HG03159 (cell line): ENCODE measurements at regions not wholly inside any gene's neighbourhood (a gene's known extent, or its start where the extent isn't known, plus 50 kb on each side); places are given as distances from the start of the nearest gene placed in this dataset.
A peak's percentile ranks its signal among the peaks of the same experiment; 100 is the strongest.

Experiments used
- ATAC-seq: cut with Tn5 transposase; IDR thresholded peaks from one replicate; pipeline ENCODE4 v1.9.1; 2021; ENCODE audit warnings: mild to moderate bottlenecking, moderate library complexity; ENCODE audit not compliant: unreplicated experiment

GRCh38 chr5:165560648-165561047 is 2055.2 kb downstream of the MAT2B start:
- no peak for ATAC-seq

- no peak for ATAC-seq
Measured at GRCh38 chr5:165565911-165566310, 2060.5 kb downstream of the MAT2B start.

DNA sequence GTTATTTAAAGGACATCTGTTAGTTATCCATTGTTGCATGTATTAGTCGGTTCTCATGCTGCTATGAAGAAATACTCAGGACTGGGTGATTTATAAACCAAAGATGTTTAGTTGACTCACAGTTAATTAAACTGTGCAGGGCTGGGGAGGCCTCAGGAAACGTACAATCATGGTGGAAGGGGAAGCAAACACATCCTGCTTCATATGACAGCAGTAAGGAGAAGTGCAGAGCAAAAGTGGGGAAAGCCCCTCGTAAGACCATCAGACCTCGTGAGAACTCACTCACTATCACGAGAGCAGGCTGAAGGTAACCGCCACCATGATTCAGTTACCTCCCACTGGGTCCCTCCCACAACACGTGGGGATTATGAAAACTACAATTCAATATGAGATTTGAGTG is 2064.1 kb downstream of the MAT2B start:
- no peak for ATAC-seq

- no peak for ATAC-seq
Measured at GRCh38 chr5:165573445-165573844, 2068.0 kb downstream of the MAT2B start.

DNA sequence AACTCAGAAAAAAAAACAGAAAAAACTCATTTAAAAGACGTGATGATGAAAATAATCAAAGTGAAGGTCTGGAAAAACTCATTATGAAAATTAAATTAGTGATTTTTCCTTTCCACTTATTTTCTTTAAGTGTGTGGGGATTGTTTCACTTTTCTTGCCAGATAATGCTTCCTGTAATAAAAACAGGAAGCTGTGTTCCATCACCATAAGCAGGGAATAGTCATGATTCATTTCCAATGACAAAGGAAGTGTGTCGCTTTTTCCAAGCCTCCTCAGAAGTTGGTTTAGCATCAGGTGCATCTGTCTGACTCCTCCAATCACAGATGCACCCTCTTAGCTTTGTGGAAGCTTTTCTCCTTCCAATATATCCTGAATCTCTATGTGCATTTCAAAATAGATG is 2068.7 kb downstream of the MAT2B start:
- ATAC-seq, result no peak

DNA sequence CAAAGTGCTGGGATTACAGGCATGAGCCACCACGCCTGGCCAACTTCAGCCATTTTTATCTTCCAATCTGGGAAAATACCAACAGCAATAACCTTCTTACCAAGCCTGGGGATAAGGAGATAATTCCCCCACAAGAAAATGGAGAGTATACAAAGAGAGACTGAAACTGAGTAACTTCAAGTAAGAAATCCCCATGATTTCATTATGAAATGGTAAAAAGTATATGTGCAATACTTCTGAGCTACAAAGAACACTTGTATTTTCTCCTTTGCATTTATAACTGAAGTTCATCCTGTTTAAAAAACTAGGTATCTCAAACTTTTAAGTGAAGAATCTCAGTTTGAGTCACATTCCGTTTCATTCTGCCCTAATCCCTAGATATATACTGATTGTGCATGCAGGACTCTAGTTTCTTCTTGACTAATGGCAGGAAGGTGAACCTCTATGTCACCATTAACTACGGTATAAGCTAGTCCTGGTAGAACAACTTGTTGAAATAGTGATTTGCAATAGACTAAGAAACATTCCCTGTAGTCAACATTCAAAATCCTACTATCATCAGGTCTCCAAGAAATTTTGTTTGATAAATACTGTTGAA is 2071.4 kb downstream of the MAT2B start:
- no peak for ATAC-seq

DNA sequence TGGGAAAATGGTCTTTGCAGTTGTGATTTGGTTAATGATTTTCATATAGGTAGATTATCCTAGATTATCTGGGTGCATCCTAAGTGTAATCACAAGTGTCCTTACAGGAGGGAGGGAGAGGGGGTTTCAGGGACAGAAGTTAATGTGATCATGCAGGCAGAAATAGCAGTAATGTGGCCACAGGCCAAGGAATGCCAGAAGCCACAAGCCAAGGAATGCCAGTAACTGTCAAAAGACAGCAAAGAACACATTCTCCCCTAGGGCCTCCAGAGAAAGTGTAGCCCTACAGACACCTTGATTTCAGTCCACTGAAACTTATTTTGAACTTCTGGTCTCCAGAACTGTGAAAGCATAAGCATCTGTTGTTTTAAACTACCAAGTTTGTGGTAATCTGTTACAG is 2074.5 kb downstream of the MAT2B start:
- ATAC-seq, result no peak

DNA sequence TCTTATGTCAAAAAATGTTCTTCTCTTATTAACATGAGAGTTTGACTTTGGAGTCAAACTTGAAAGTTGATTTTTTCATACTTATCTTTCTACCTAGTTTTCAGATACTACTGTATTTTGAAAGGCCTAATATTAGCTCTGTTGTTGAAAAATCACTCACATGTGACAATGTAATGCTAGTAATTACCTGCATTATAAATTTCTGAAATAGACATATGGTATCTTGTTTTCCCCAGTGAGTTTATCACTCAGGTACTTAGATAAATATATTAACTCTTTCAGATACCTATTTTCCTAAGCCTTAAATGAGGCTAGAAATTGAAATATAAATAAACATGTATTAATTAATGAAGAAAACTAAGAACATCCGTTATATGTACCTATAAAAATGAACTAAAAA is 2089.3 kb downstream of the MAT2B start:
- no peak for ATAC-seq

DNA sequence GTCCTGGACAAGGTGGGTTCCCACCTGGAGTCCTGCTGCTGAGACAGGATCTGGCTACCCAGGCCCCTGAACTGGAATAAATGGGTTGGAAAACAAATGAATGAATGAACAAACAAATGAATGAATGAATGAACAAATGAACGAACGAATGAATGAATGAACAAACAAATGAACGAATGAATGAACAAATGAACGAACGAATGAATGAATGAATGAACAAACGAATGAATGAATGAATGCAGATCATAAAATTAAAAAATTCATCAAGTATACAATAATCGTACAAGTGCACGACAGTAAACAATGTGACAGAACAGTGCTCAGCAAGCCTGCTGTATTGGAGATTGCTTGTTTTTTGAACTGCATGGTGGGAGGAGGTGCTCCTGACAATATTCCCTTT is 2097.1 kb downstream of the MAT2B start:
- ATAC-seq, result no peak

DNA sequence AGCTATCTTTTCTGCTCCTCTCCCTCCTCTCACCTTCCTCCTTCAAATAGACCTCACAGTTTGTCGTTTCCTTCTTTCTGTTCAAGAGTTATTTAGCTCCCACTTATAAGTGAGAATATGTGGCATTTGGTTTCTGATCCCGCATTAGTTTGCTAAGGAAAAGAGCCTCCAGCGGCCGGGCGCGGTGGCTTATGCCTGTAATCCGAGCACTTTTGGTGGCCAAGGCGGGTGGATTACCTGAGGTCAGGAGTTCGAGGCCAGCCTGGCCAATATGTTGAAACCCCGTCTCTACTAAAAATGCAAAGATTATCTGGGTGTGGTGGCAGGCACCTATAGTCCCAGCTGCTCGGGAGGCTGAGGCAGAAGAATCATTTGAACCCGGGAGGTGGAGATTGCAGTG is 2101.6 kb downstream of the MAT2B start:
- no peak for ATAC-seq

DNA sequence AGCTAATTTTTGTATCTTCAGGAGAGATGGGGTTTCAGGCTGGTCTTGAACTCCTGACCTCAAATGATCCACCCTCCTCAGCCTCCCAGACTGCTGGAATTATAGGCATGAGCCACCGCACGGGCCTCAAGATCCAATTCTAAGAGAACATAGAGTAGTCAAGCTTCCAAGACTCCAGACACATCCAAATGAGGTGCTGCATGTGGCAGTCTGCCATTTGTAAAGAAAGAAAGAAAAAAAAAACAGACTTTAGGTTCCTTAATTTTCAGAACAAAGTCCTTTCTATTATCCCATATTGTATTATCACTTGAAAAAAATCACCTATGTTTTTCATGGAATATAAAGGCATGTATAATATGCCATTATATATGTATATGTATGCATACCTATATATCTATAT is 2104.5 kb downstream of the MAT2B start:
- no peak for ATAC-seq

DNA sequence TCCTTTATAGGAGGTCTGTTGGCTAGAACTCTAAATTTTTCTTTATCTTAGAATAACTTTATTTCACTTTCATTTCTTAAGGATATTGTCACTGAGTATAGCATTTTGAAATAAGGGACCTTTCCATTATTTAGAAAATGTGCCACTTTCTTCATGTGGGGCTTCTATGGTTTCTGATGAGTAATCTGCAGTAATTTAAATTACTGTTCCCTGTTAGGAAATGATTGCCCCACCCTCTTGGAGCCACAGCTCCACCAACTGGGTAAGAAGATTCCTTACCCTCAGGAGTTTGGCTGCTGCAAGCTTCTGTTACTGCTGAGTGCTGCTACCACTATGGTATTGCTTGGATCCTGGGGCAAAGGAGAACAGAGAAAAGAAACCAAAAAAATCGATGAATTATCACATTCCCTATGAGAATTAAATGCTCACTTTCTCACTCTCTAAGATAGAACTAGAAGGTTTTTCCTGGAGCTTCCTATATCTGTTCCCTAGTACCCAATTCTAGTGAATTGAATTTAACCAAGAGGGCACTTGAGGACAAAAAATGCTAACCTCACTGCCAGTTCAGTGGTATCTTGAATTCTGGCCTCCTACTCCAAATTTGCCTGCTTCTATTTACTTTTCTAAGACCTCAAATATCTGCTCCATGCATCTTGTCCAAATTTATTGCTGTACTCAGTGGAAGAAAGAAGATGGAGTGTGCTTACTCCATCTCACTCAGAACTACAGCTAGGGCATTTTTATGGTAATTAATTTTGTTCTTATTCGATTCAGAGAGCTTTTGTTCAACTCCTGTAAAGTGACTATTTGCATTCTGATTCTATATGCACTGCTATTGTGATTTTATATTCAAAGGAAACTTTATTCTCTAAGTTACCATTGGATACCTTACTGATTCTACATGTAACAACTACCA is 2111.3 kb downstream of the MAT2B start:
- no peak for ATAC-seq

GRCh38 chr5:165617491-165617890 is 2112.1 kb downstream of the MAT2B start:
- ATAC-seq, result no peak

- no peak for ATAC-seq
Measured at GRCh38 chr5:165620394-165620793, 2115.0 kb downstream of the MAT2B start.

GRCh38 chr5:165622864-165623536 is 2117.6 kb downstream of the MAT2B start:
- no peak for ATAC-seq

DNA sequence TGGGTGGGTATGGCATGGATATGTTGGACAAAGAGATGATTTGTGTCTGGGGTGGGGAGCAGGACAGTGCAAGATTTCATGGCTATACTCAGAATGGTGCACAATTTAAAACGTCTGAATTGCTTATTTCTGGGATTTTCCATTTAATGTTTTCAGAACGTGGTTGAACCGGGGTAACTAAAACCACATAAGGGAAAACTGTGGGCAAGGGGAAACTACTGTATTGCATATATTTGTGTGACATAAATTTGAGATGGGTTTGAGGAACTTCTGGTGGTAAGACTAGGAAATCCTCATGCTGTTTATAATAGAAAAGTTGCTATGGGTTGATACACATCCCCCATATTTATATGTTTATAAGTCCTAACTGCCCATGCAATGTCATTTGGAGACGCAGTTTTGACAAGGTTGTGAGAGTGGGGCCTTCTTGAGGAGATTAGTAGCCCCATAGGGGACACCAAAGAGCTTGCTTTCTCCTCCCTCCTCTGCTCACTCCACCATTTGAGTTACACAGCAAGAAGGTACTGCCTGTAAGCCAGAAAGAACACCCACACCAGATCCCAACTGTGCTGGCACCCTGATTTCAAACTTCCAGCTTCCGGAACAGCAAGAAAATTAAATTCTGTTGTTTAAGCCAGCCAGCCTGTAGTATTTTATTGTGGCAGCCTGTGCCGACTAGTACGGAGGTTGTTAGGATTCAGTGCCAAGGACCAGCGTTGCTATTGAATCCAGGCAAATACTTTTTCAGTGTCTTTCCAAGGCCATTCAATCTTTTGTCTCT is 2118.9 kb downstream of the MAT2B start:
- ATAC-seq, result no peak

DNA sequence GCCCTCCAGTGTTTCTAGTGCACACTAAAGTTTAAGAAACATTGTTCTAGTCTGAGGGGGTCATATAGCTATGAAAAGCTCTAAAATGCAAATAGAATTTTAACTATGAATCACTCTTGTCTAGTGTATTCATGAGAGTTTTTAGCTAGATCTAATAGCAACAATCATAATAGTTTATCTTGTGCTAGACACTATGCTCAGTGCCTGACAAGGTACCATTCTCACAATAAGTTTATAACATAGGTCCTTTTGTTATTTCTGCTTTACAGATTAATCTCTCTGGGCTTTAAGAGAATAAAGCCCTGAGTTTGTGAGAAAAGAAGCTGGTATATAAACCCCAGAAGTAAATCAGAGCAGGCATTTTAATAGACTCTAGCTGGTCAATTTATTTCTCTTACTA is 2120.7 kb downstream of the MAT2B start:
- ATAC-seq, result no peak

- no peak for ATAC-seq
Measured at GRCh38 chr5:165627548-165628170, 2122.2 kb downstream of the MAT2B start.

- peak; percentile 84 for ATAC-seq
Measured at GRCh38 chr5:165630261-165630778, 2124.9 kb downstream of the MAT2B start.

- no peak for ATAC-seq
Measured at GRCh38 chr5:165631235-165631634, 2125.8 kb downstream of the MAT2B start.
